ENCODE measurements at regions not wholly inside any gene's neighbourhood (a gene's known extent, or its start where the extent isn't known, plus 50 kb on each side); places are given as distances from the start of the nearest gene placed in this dataset.

GRCh38 chr21:35783721-35784120 lies 276.6 kb downstream of the SETD4 start:
- no peak for TF ChIP-seq ARNTL (CRISPR knock-in tag; IDR thresholded peaks at IDR 0.05; ENCODE audit: borderline replicate concordance, low read depth)
- no peak for TF ChIP-seq SNAI2 (CRISPR knock-in tag; IDR thresholded peaks at IDR 0.05)
- no peak for TF ChIP-seq ZNF8 (CRISPR knock-in tag; IDR thresholded peaks at IDR 0.05)
- no peak for TF ChIP-seq GLIS3 (CRISPR knock-in tag; IDR thresholded peaks at IDR 0.05)
- no peak for TF ChIP-seq TSHZ2 (CRISPR knock-in tag; IDR thresholded peaks at IDR 0.05)
- no peak for TF ChIP-seq ZC3H10 (CRISPR knock-in tag; IDR thresholded peaks at IDR 0.05)
- no peak for TF ChIP-seq ISL1 (CRISPR knock-in tag; IDR thresholded peaks at IDR 0.05)
- no peak for TF ChIP-seq ZNF70 (CRISPR knock-in tag; IDR thresholded peaks at IDR 0.05)
- TF ChIP-seq RARB (CRISPR knock-in tag; IDR thresholded peaks at IDR 0.05) = no peak
- no peak for TF ChIP-seq ZFP30 (CRISPR knock-in tag; IDR thresholded peaks at IDR 0.05)
- TF ChIP-seq ZNF565 (CRISPR knock-in tag; conservative IDR thresholded peaks at IDR 0.05; ENCODE audit: low read depth) = no peak
- no peak for TF ChIP-seq PATZ1 (CRISPR knock-in tag; IDR thresholded peaks at IDR 0.05; ENCODE audit: borderline replicate concordance)
- no peak for TF ChIP-seq ESRRG (CRISPR knock-in tag; IDR thresholded peaks at IDR 0.05)
- no peak for TF ChIP-seq POU6F1 (CRISPR knock-in tag; IDR thresholded peaks at IDR 0.05; ENCODE audit: borderline replicate concordance, low read depth)
- no peak for TF ChIP-seq PPARA (CRISPR knock-in tag; IDR thresholded peaks at IDR 0.05; ENCODE audit: borderline replicate concordance)
- no peak for TF ChIP-seq CSDC2 (CRISPR knock-in tag; IDR thresholded peaks at IDR 0.05)
- TF ChIP-seq CREB5 (CRISPR knock-in tag; IDR thresholded peaks at IDR 0.05; ENCODE audit: low read depth) = no peak
- no peak for ATAC-seq

GRCh38 chr21:35782667-35783066 lies 277.7 kb downstream of the SETD4 start:
- TF ChIP-seq ISL1 (CRISPR knock-in tag; IDR thresholded peaks at IDR 0.05) (no peak), RARB (CRISPR knock-in tag; IDR thresholded peaks at IDR 0.05) (no peak), ESRRG (CRISPR knock-in tag; IDR thresholded peaks at IDR 0.05) (no peak), CSRNP3 (CRISPR knock-in tag; IDR thresholded peaks at IDR 0.05) (no peak), SNAI2 (CRISPR knock-in tag; IDR thresholded peaks at IDR 0.05) (no peak), GLIS3 (CRISPR knock-in tag; IDR thresholded peaks at IDR 0.05) (no peak), ZC3H10 (CRISPR knock-in tag; IDR thresholded peaks at IDR 0.05) (no peak), ZNF70 (CRISPR knock-in tag; IDR thresholded peaks at IDR 0.05) (no peak)
- ATAC-seq = no peak

GRCh38 chr21:35780983-35781382 lies 279.3 kb downstream of the SETD4 start:
- no peak for TF ChIP-seq ZNF8 (CRISPR knock-in tag; IDR thresholded peaks at IDR 0.05)
- no peak for TF ChIP-seq POU6F1 (CRISPR knock-in tag; IDR thresholded peaks at IDR 0.05; ENCODE audit: borderline replicate concordance, low read depth)
- TF ChIP-seq ZC3H10 (CRISPR knock-in tag; IDR thresholded peaks at IDR 0.05) = no peak
- no peak for TF ChIP-seq PPARA (CRISPR knock-in tag; IDR thresholded peaks at IDR 0.05; ENCODE audit: borderline replicate concordance)
- TF ChIP-seq ESRRG (CRISPR knock-in tag; IDR thresholded peaks at IDR 0.05) = no peak
- TF ChIP-seq CSRNP3 (CRISPR knock-in tag; IDR thresholded peaks at IDR 0.05) = no peak
- TF ChIP-seq ARNTL (CRISPR knock-in tag; IDR thresholded peaks at IDR 0.05; ENCODE audit: borderline replicate concordance, low read depth) = no peak
- no peak for TF ChIP-seq ZFP3 (CRISPR knock-in tag; IDR thresholded peaks at IDR 0.05)
- no peak for ATAC-seq

Measured in SK-N-SH treated with all-trans-retinoic acid at 6 μM for 48 hours (cell line).